Smooth muscle cell (in vitro differentiated cells): ENCODE measurements at regions not wholly inside any gene's neighbourhood (a gene's known extent, or its start where the extent isn't known, plus 50 kb on each side); places are given as distances from the start of the nearest gene placed in this dataset.

Experiments
- DNase-seq: peaks from one replicate; lab custom pipeline; 2025; ENCODE audit not compliant: unreplicated experiment; lab: John Stamatoyannopoulos, UW
- H2AFZ ChIP-seq: fragments of 200-600 bp; sonication (generic); 2 replicates; pipeline ENCODE4 v1.6.0; 2016; ENCODE audit warnings: antibody characterized with exemption, low read depth, mild to moderate bottlenecking
- H3F3A ChIP-seq: fragments of 200-600 bp; sonication (generic); 2 replicates; pipeline ENCODE4 v1.6.0; 2017; ENCODE audit warnings: antibody characterized with exemption, low read depth
- H3K27ac ChIP-seq: fragments of 200-600 bp; sonication (generic); 2 replicates; pipeline ENCODE4 v1.5.1; 2016; ENCODE audit warnings: low read depth, mild to moderate bottlenecking
- H3K27me3 ChIP-seq: fragments of 200-600 bp; sonication (generic); 2 replicates; pipeline ENCODE4 v1.6.1; 2016; ENCODE audit warnings: low read depth, mild to moderate bottlenecking
- H3K36me3 ChIP-seq: fragments of 200-600 bp; sonication (generic); 2 replicates; pipeline ENCODE4 v1.5.1; 2016; ENCODE audit warnings: low read depth
- H3K4me1 ChIP-seq: fragments of 200-600 bp; sonication (generic); 2 replicates; pipeline ENCODE4 v1.5.1; 2016; ENCODE audit warnings: low read depth
- H3K4me2 ChIP-seq: fragments of 200-600 bp; sonication (generic); 2 replicates; pipeline ENCODE4 v1.6.0; 2016; ENCODE audit warnings: mild to moderate bottlenecking
- H3K4me3 ChIP-seq: fragments of 200-600 bp; sonication (generic); 2 replicates; pipeline ENCODE4 v1.5.1; 2016; ENCODE audit warnings: mild to moderate bottlenecking
- H3K79me2 ChIP-seq: fragments of 200-600 bp; sonication (generic); 2 replicates; pipeline ENCODE4 v1.6.0; 2016; ENCODE audit warnings: low read depth, mild to moderate bottlenecking
- H3K9ac ChIP-seq: fragments of 200-600 bp; sonication (generic); 2 replicates; pipeline ENCODE4 v1.6.0; 2016; ENCODE audit warnings: low read depth
- H3K9me3 ChIP-seq: fragments of 200-600 bp; sonication (generic); replicated peaks from 2 replicates; pipeline ENCODE4 v1.5.1; 2016; ENCODE audit warnings: low read depth
- H4K20me1 ChIP-seq: fragments of 200-600 bp; sonication (generic); 2 replicates; pipeline ENCODE4 v1.6.0; 2016; ENCODE audit warnings: low read depth
- CTCF ChIP-seq: fragments of 200-600 bp; sonication (generic); IDR thresholded peaks from 2 replicates; pipeline ENCODE4 v1.5.1; 2017; ENCODE audit warnings: borderline replicate concordance, mild to moderate bottlenecking, antibody characterized with exemption; ENCODE audit not compliant: insufficient read depth, poor library complexity, severe bottlenecking
- WGBS: methylation state at CpG from one replicate; pipeline ENCODE4 v1.1.7; 2016; ENCODE audit warnings: low lambda C conversion rate; 5-methylcytosine and 5-hydroxymethylcytosine counted together

DNA sequence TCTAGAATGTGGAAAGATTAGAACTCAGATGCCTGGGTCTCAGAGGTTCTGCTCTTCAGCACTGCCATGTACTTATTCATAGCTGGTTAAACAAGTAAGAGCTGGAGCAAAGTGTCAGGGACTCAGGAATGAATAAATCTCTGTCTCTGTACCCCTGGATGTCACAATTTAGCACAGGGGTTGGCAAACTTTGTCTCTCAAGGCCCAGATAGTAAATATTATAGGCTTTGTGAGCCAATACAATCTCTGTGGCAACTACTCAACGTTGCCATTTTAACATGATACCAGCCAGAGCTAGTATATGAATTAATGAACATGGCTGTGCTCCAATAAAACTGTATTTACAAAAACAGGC is 220.3 kb upstream of the MON1B start:
- TF ChIP-seq CTCF, result no peak
- 93% methylated on average over 1 of the region's 1 CpG for WGBS
- peak overlapping the region; percentile 41 for H3K27ac ChIP-seq

DNA sequence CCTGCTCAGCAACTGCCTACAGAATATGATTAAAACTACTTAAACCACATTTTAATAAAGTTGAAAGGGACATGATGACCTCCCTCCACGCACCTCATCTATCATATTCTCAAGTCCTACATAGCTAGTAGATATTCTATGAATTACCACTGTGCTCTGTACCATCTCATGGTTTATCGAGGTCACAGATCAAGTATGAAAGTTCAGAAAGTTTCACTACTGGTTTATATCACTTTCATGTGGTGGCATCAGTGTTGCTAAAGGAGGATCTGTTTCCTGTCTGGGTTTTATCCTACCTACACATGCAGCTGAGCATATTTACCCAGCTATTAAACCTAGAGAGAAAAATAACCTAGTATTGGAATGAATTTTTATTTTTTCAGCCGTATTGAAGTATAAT is 214.9 kb upstream of the MON1B start:
- H3K4me1 ChIP-seq, result no peaks in the 10 kb centered on the region
- H4K20me1 ChIP-seq, result no peaks in the 10 kb centered on the region
- H3K36me3 ChIP-seq, result no peaks in the 10 kb centered on the region
- H3K9me3 ChIP-seq, result no peaks in the 10 kb centered on the region
- no peaks in the 10 kb centered on the region for H3K27me3 ChIP-seq
- no peak for TF ChIP-seq CTCF
- no peak overlapping the region for H3K4me3 ChIP-seq
- 88% methylated on average over 3 of the region's 3 CpGs for whole genome bisulfite sequencing
- H2AFZ ChIP-seq, result no peak overlapping the region
- no peaks in the 10 kb centered on the region for H3K79me2 ChIP-seq
- no peak overlapping the region for H3K4me2 ChIP-seq
- no peak for DNase-seq
- H3F3A ChIP-seq, result no peaks in the 10 kb centered on the region
- H3K9ac ChIP-seq, result no peak overlapping the region
- no peak overlapping the region for H3K27ac ChIP-seq

More for the DNA sequence above, 220.3 kb upstream of the MON1B start:
- Histone ChIP-seq H3K4me2 (no peak overlapping the region), H3K9ac (no peak overlapping the region), H3K9me3 (no peaks in the 10 kb centered on the region), H2AFZ (peak overlapping the region; percentile 23), H3F3A (no peaks in the 10 kb centered on the region), H3K27me3 (no peaks in the 10 kb centered on the region), H3K4me3 (no peak overlapping the region), H3K79me2 (no peaks in the 10 kb centered on the region), H3K36me3 (no peaks in the 10 kb centered on the region), H3K4me1 (peaks cover 9% of the 10 kb centered on the region), H4K20me1 (no peaks in the 10 kb centered on the region)
- no peak for DNase-seq

GRCh38 chr16:76976756-76977155 is 214.2 kb upstream of the MON1B start:
- Histone ChIP-seq H3F3A (no peaks in the 10 kb centered on the region), H3K36me3 (no peaks in the 10 kb centered on the region), H3K4me2 (no peak overlapping the region), H3K4me3 (no peak overlapping the region), H3K79me2 (no peaks in the 10 kb centered on the region), H2AFZ (no peak overlapping the region), H3K27me3 (no peaks in the 10 kb centered on the region), H3K4me1 (no peaks in the 10 kb centered on the region), H3K9ac (no peak overlapping the region), H4K20me1 (no peaks in the 10 kb centered on the region), H3K27ac (no peak overlapping the region), H3K9me3 (no peaks in the 10 kb centered on the region)
- TF ChIP-seq CTCF, result no peak
- 94% methylated on average over 2 of the region's 2 CpGs for WGBS
- DNase-seq, result no peak

DNA sequence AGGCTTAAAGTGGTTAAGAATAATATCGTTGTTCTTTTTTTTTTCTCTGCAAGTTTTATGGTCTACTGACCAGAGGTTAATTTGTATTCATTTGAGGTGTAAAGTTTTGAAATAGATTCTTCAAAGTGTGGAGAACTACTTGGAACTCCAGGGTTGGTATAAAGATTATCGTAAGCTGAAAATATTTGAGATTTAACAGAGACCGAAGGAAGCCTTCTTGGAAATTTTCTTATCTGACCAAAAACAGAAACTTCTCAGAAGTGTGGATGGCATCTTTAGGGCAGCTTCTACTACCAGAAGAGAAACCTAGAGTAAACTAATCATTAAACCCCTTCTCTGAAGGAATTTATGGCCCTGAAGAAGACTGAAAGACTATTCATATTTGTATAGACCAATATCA is 206.8 kb upstream of the MON1B start:
- Histone ChIP-seq H3K4me3 (no peak overlapping the region), H3K9ac (no peak overlapping the region), H3K27ac (peak overlapping the region; percentile 38), H2AFZ (peak overlapping the region; percentile 30), H3K9me3 (no peaks in the 10 kb centered on the region), H3K79me2 (no peaks in the 10 kb centered on the region), H3K4me2 (peak overlapping the region; percentile 32), H4K20me1 (no peaks in the 10 kb centered on the region), H3K27me3 (no peaks in the 10 kb centered on the region), H3K4me1 (peaks cover 15% of the 10 kb centered on the region), H3K36me3 (no peaks in the 10 kb centered on the region), H3F3A (peaks cover 8% of the 10 kb centered on the region)
- no peak for TF ChIP-seq CTCF
- DNase-seq, result no peak
- WGBS, result 22% methylated on average over 3 of the region's 3 CpGs
